Stomach (tissue), 4 donors: ENCODE measurements at regions not wholly inside any gene's neighbourhood (a gene's known extent, or its start where the extent isn't known, plus 50 kb on each side); places are given as distances from the start of the nearest gene placed in this dataset.

Source experiments
- POLR2A ChIP-seq, 4 donors: fragments of 450-650 bp; IDR thresholded peaks; one replicate each; pipeline ENCODE4 v1.6.1; 2016; ENCODE audit warnings: antibody characterized with exemption in 4 of 4, control low read depth in 2 of 4, mild to moderate bottlenecking in 1 of 4, moderate library complexity in 1 of 4
- POLR2AphosphoS5 ChIP-seq, 3 donors: sonication (generic); formaldehyde crosslinking; IDR thresholded peaks; one replicate each; pipeline ENCODE4 v1.6.1; 2016; ENCODE audit warnings: antibody characterized with exemption in 3 of 3
- TF ChIP-seq, protein P1 (sequence below), 7 experiments: fragments of 450-650 bp in 4 of 7; fragments of 200-600 bp in 3 of 7; sonication (generic) in 3 of 7; IDR thresholded peaks; one replicate each; pipeline ENCODE4 v1.5.1; 2016 to 2019; ENCODE audit warnings: antibody characterized with exemption in 7 of 7, control low read depth in 2 of 7, mild to moderate bottlenecking in 1 of 7

GRCh38 chr12:105706973-105707334, 376.5 kb downstream of the C12orf75 start:
- TF ChIP-seq, protein P1, sequence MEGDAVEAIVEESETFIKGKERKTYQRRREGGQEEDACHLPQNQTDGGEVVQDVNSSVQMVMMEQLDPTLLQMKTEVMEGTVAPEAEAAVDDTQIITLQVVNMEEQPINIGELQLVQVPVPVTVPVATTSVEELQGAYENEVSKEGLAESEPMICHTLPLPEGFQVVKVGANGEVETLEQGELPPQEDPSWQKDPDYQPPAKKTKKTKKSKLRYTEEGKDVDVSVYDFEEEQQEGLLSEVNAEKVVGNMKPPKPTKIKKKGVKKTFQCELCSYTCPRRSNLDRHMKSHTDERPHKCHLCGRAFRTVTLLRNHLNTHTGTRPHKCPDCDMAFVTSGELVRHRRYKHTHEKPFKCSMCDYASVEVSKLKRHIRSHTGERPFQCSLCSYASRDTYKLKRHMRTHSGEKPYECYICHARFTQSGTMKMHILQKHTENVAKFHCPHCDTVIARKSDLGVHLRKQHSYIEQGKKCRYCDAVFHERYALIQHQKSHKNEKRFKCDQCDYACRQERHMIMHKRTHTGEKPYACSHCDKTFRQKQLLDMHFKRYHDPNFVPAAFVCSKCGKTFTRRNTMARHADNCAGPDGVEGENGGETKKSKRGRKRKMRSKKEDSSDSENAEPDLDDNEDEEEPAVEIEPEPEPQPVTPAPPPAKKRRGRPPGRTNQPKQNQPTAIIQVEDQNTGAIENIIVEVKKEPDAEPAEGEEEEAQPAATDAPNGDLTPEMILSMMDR (IDR thresholded peaks at IDR 0.05): no peak
- TF ChIP-seq POLR2A (IDR thresholded peaks at IDR 0.05) (no peak), POLR2AphosphoS5 (IDR thresholded peaks at IDR 0.05) (no peak)
